Activated CD4-positive, alpha-beta T cell treated with anti-CD3 and anti-CD28 coated beads, Interleukin-2, amount 10 ng/mL, durations not matched to agents 7 days and 5 days (primary cell): ENCODE measurements at regions not wholly inside any gene's neighbourhood (a gene's known extent, or its start where the extent isn't known, plus 50 kb on each side); places are given as distances from the start of the nearest gene placed in this dataset.
"Not testable (repeated sequence)": the region's sequence is repeated elsewhere in the genome, so short reads cannot be mapped to it uniquely, and the experiment has no call there.

Experiments
- CTCF ChIA-PET: fragments of 350-600 bp; sonication (Branson Sonifier 250); formaldehyde crosslinking; loops from one replicate; lab custom pipeline; 2021; ENCODE audit warnings: antibody characterized with exemption; lab: Charles Lee
- POLR2A ChIA-PET: fragments of 350-600 bp; sonication (Branson Sonifier 250); formaldehyde crosslinking; loops from one replicate; lab custom pipeline; 2021; ENCODE audit warnings: antibody characterized with exemption; lab: Charles Lee
- DNase-seq: peaks from one replicate; pipeline ENCODE4 v3.0.0-alpha.2; 2020
- H3K27ac Mint-ChIP-seq: one replicate; pipeline ENCODE4 v1.8.0; 2021; ENCODE audit warnings: mild to moderate bottlenecking, moderate library complexity, mixed read lengths
- H3K27me3 Mint-ChIP-seq: one replicate; pipeline ENCODE4 v1.8.0; 2021; ENCODE audit warnings: mixed read lengths
- H3K36me3 Mint-ChIP-seq: one replicate; pipeline ENCODE4 v1.8.0; 2021; ENCODE audit warnings: low read depth, mixed read lengths
- H3K4me1 Mint-ChIP-seq: one replicate; pipeline ENCODE4 v1.8.0; 2021; ENCODE audit warnings: mixed read lengths
- H3K4me3 Mint-ChIP-seq: one replicate; pipeline ENCODE4 v1.8.0; 2021; ENCODE audit warnings: mild to moderate bottlenecking, moderate library complexity, mixed read lengths
- H3K9me3 Mint-ChIP-seq: one replicate; pipeline ENCODE4 v1.8.0; 2021; ENCODE audit warnings: mixed read lengths

DNA sequence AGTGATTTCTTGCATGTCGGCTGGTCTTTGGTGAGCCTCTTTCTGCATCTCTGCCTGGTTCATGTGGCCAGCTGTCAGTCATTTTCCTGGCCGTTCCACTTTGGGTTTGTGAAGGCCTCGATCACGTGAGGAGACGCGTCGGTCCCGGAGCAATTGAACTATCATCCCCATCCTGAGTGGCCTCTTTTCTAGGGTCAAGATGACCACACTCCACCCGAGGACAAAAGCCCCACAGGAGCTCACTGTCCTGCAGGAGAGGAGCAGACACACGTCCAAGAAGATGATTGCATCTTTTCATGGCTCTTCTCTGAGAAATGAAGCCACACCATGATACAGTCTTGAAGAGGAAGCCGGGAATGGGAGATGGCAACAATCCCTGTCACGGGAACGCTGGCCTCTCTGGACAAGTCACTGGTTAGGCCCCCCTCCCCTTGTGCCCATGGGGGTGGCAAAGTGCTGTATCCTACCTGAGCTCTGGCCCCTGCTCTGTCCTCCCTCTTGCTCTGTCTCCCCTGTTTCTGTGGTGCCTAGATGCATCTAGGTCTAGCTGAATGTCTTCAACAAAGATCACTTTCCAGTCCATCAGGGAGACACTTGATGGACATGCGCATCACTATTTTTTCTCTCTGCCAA lies 291.4 kb upstream of the ZNF337 start:
- H3K9me3 Mint-ChIP-seq, POLR2A ChIA-PET, H3K4me1 Mint-ChIP-seq, CTCF ChIA-PET, H3K27ac Mint-ChIP-seq, H3K36me3 Mint-ChIP-seq, DNase-seq, H3K27me3 Mint-ChIP-seq: not testable (repeated sequence)
- peak overlapping the region; percentile 67 for H3K4me3 Mint-ChIP-seq

DNA sequence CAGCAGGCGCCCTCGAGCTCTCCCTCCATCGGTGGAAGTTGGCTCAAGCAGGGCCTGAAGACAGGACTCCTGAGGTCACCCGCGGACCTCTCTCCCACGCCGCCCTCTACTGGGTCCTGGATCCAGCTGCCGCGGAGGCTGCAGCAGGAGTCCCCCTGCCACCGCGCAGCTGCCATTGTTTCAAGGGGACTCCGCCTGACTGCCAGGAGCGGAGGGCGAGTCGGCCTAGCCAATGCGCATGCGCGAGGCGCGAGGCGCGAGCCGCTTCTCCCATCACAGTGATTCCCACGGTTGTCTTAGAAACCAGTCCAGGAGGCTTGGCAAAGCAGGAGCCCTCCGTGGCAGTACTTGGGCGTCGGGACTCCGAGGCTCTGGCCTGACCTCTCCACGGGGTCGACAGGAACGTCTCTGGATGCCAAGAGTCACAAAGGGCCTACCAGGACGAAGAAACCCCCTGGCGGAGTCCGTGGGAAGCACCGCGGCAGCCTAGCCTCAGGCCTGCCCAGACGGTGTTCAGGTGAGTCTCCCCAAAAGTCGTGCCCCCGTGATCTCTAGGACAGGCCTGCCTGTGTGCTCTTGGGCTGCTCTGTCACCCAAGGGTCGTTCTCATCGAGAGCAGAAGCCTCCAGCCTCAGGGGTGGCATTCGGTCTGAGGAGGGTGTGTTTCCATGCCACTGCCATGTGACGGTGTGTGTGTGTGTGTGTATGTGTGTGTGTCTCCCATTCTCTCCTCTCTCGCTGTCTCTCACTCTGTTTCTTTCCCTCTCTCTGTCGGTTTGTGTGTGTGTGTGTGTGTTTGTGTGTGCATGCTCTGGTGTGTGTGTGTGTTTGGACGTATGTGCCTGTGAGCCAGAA lies 290.6 kb upstream of the ZNF337 start:
- no peaks in the 10 kb centered on the region for H3K27me3 Mint-ChIP-seq
- CTCF ChIA-PET: no interaction called here
- H3K36me3 Mint-ChIP-seq: no peaks in the 10 kb centered on the region
- H3K9me3 Mint-ChIP-seq: no peaks in the 10 kb centered on the region
- H3K4me3 Mint-ChIP-seq: peak overlapping the region; percentile 67
- H3K4me1 Mint-ChIP-seq: peaks cover 12% of the 10 kb centered on the region
- H3K27ac Mint-ChIP-seq: no peak overlapping the region
- peak; percentile 52 for DNase-seq
- POLR2A ChIA-PET: no interaction called here

DNA sequence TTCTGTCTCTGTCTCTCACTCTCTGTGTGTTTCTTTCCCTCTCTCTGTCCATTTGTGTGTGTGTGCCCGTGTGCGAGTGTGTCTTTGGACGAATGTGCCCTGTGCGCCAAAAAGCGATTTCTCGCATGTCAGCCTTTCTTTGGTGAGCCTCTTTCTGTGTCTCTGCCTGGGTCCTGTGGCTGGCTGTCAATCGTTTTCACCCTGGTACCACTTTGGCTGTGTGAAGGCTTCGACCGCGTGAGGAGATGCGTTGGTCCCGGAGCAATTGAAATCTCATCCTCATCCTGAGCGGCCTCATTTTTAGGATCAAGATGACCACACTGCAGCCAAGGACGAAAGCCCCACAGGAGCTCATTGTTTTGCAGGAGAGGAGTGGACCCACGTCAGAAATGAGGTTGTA lies 288.9 kb upstream of the ZNF337 start:
- Mint-ChIP-seq H3K36me3 (no peaks in the 10 kb centered on the region), H3K27ac (no peak overlapping the region), H3K4me3 (no peak overlapping the region), H3K9me3 (peaks cover 1% of the 10 kb centered on the region), H3K27me3 (no peaks in the 10 kb centered on the region), H3K4me1 (peaks cover 12% of the 10 kb centered on the region)
- ChIA-PET POLR2A (no interaction called here), CTCF (no interaction called here)
- no peak for DNase-seq

DNA sequence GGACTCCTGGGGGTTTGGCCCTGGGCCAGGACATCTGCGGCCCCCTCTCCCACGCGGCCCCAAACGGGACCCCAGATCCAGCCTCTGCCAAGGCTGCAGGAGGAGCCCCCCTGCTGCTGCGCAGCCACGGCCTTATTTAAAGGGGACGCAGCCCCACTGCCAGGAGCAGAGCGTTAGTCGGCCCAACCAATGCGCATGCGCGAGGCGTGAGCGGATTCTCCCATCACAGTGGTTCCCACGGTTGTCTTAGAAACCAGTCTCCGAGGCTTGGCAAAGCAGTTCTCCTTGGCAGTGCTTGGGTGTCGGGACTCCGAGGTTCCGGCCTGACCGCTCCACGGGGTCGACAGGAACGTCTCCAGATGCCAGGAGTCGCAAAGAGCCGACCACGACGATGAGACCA lies 288.3 kb upstream of the ZNF337 start:
- H3K4me3 Mint-ChIP-seq: no peak overlapping the region
- peak; percentile 26 for DNase-seq
- H3K36me3 Mint-ChIP-seq: no peaks in the 10 kb centered on the region
- no peak overlapping the region for H3K27ac Mint-ChIP-seq
- ChIA-PET CTCF (no interaction called here), POLR2A (no interaction called here)
- peaks cover 12% of the 10 kb centered on the region for H3K4me1 Mint-ChIP-seq
- H3K27me3 Mint-ChIP-seq: no peaks in the 10 kb centered on the region
- peaks cover 1% of the 10 kb centered on the region for H3K9me3 Mint-ChIP-seq

DNA sequence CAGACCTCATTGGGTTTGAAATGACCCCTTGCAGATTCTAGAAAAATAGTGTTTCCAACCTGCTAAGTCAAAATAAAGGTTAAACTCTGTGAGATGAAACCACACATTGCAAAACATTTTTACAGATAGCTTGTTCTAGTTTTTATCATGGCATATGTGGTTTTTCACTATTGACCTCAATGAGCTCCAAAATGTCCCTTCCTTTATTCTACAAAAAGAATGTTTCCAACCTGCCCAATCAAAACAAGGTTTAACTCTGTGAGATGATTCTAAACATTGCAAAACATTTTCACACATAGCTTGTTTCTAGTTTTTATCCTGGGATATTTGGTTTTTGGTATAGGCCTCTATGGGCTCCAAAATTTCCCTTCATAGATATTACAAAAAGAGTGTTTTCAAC lies 286.0 kb upstream of the ZNF337 start:
- H3K4me1 Mint-ChIP-seq: peaks cover 10% of the 10 kb centered on the region
- H3K9me3 Mint-ChIP-seq, H3K27ac Mint-ChIP-seq, POLR2A ChIA-PET, H3K27me3 Mint-ChIP-seq, DNase-seq, H3K36me3 Mint-ChIP-seq, H3K4me3 Mint-ChIP-seq, CTCF ChIA-PET: not testable (repeated sequence)

DNA sequence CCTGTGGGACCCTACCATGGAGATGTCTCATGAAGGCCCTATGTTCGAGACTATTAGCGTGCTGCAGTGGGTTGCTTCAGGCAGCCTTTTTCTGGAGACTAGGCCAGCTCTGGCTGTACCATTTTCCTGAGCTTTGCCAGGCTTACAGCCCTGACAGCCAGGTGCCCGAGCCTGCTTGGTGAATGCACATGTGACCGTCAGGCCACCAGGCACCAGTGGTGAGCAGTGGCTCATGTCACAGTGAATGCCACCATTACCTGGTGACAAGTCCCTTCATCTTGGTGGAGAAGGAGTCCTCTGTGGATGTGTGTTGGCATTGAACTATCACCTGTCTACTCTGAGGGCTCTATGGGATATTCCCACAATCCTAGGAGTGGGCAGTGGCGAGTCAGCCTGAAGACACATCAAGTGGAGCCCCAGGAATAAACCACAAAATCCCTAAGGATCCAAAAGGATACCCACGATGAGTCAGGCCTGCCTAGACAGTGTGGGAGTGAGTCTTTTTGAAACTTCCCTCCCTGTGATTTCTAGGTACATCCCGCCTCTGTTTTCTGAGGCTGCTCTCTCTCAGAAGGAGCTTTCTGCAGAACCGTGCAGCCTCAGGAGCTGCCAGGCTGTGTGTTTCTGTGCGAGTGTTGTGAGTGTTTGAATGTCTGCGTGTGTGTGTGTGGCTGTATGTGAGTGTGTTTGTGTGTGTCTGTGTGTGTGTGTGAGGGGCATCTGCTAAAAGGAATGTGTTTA lies 282.0 kb upstream of the ZNF337 start:
- CTCF ChIA-PET, H3K4me1 Mint-ChIP-seq, H3K9me3 Mint-ChIP-seq, DNase-seq, POLR2A ChIA-PET, H3K36me3 Mint-ChIP-seq, H3K27me3 Mint-ChIP-seq, H3K27ac Mint-ChIP-seq, H3K4me3 Mint-ChIP-seq: not testable (repeated sequence)

DNA sequence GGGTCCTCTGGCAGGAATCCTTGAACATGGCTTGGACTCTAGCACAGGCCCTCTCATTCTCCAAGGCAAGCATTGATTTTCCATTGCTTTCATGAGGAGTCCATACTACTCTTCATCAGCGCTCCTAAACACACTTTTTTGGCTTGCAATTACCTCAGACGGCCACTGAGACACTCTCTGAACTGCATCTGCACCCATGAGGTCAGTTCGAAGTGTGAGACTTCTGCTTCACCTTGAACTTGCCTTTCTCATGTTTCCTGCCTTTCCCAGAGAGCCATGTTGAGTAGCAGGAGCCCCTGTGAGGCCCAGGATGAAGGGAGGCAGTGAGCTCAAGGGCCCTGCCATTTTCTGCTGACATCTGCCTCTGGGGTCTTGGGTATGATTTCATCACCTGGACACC lies 279.2 kb upstream of the ZNF337 start:
- H3K4me1 Mint-ChIP-seq, CTCF ChIA-PET, H3K4me3 Mint-ChIP-seq, H3K27me3 Mint-ChIP-seq, H3K27ac Mint-ChIP-seq, POLR2A ChIA-PET, DNase-seq, H3K9me3 Mint-ChIP-seq, H3K36me3 Mint-ChIP-seq: not testable (repeated sequence)

DNA sequence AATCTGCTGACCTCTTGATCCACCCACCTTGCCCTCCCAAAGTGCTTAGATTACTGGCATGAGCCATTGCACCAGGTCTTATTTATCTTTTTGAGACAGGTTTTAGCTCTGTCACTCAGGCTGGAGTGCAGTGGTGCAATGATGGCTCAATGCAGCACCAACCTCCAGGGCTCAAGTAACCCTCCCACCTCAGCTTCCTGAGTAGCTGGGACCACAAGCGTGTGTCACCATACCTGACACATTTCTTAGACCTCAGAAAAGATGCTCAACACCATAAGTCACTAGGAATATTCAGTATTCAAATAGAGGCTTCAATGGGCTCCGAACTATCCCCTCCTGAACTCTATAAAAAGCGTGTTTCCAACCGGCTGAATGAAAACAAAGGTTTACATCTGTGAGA lies 268.6 kb upstream of the ZNF337 start:
- H3K9me3 Mint-ChIP-seq, H3K4me1 Mint-ChIP-seq, H3K27me3 Mint-ChIP-seq, H3K27ac Mint-ChIP-seq, POLR2A ChIA-PET, H3K36me3 Mint-ChIP-seq, CTCF ChIA-PET, DNase-seq, H3K4me3 Mint-ChIP-seq: not testable (repeated sequence)

DNA sequence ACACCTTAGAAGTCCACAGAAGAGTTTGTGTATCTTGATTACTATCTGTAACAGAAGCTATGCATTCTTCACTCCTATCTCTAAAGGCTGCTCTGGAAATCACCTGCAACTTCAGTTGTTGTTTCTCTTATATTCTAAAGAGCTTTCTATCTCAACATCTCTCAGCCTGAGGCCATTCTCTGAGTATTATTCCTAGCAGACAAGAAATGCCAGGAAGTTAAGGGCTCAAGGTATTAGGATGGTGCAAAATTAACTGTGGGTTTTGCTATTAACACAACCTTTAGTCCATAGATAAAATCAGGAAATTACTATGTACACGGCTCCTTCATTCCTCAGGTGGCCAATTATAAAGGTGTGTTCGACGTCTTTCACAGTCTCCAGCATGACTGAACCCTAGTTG lies 257.2 kb upstream of the ZNF337 start:
- H3K36me3 Mint-ChIP-seq, H3K27ac Mint-ChIP-seq, DNase-seq, CTCF ChIA-PET, POLR2A ChIA-PET, H3K4me1 Mint-ChIP-seq, H3K9me3 Mint-ChIP-seq, H3K4me3 Mint-ChIP-seq: not testable (repeated sequence)
- peaks cover 15% of the 10 kb centered on the region for H3K27me3 Mint-ChIP-seq

DNA sequence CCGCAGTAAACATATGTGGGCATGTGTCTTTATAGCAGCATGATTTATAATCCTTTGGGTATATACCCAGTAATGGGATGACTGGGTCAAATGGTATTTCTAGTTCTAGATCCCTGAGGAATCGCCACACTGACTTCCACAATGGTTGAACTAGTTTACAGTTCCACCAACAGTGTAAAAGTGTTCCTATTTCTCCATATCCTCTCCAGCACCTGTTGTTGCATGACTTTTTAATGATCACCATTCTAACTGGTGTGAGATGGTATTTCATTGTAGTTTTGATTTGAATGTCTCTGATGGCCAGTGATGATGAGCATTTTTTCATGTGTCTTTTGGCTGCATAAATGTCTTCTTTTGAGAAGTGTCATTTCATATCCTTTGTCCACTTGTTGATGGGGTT lies 238.6 kb upstream of the ZNF337 start:
- H3K9me3 Mint-ChIP-seq, H3K4me3 Mint-ChIP-seq, H3K36me3 Mint-ChIP-seq, H3K4me1 Mint-ChIP-seq, DNase-seq, POLR2A ChIA-PET, H3K27ac Mint-ChIP-seq, CTCF ChIA-PET, H3K27me3 Mint-ChIP-seq: not testable (repeated sequence)

DNA sequence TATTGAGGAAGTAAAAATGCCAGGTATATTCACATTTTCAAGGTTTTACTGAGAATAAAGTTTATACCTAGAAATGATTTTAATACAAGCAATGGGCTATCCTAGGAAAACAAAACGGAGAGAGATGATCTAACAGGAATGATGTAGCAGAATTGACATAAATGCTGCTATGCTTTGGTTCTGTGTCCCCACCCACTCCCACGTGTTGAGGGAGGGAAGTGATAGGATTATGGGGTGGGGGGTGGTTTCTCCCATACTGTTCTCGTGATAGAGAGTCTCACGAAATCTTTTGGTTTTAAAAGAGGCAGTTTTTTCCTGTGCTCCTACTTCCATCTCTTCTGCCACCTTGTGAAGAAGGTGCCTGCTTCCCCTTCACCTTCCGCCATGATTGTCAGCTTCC lies 236.2 kb upstream of the ZNF337 start:
- DNase-seq, H3K9me3 Mint-ChIP-seq, H3K27ac Mint-ChIP-seq, CTCF ChIA-PET, POLR2A ChIA-PET, H3K4me3 Mint-ChIP-seq, H3K4me1 Mint-ChIP-seq, H3K36me3 Mint-ChIP-seq, H3K27me3 Mint-ChIP-seq: not testable (repeated sequence)

DNA sequence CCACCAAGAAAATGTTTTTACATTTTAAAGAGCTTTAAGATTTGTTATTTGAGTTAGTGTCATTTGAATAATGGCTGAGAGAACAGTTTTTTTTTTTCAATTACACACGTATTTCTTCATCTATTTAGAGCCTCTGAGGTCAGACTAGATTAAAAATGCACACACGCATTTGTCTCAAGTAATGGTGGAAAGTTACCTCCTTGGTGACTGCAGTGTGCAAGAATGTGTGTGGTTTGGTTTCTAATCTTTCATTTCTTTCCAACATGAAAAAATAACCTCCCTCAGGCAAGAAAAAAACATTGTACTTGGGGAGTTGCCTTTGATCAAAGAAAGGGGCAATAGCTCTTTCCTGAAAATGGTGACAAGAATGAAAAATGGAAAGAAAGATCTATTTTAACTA lies 235.5 kb upstream of the ZNF337 start:
- H3K9me3 Mint-ChIP-seq, H3K4me3 Mint-ChIP-seq, H3K4me1 Mint-ChIP-seq, H3K27ac Mint-ChIP-seq, POLR2A ChIA-PET, H3K27me3 Mint-ChIP-seq, DNase-seq, H3K36me3 Mint-ChIP-seq, CTCF ChIA-PET: not testable (repeated sequence)

DNA sequence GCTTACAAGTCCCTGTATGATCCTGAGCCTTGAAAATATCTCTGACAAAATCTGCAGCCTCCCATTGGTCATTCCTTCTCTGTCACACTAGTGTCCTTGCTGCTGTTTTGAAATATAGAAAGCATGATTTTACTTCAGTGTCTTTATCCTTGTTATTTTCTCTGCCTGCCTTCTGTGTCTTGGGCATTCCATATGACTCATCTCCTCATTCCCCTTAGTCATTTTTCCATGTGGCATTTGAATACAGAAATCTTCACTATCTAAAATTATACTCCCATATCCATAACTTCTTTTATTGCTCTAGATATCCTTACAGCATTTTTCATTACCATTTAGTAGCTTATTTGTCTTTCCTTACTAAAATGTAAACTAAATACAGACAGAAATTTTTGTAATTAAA lies 205.7 kb upstream of the ZNF337 start:
- H3K4me1 Mint-ChIP-seq, H3K27ac Mint-ChIP-seq, CTCF ChIA-PET, H3K36me3 Mint-ChIP-seq, POLR2A ChIA-PET, H3K4me3 Mint-ChIP-seq, DNase-seq, H3K9me3 Mint-ChIP-seq: not testable (repeated sequence)
- peaks cover 10% of the 10 kb centered on the region for H3K27me3 Mint-ChIP-seq
